Stomach smooth muscle (tissue), 2 donors: ENCODE measurements at regions not wholly inside any gene's neighbourhood (a gene's known extent, or its start where the extent isn't known, plus 50 kb on each side); places are given as distances from the start of the nearest gene placed in this dataset.

Experiments used
- H3K27ac ChIP-seq: one replicate; pipeline ENCODE4 v1.7.0; 2013; ENCODE audit warnings: mild to moderate bottlenecking, low read length, inconsistent platforms
- H3K27me3 ChIP-seq, 2 donors: one replicate each; pipeline ENCODE4 v1.7.0; 2013; ENCODE audit warnings: low read length in 2 of 2; ENCODE audit not compliant: insufficient read depth in 2 of 2, control insufficient read depth in 1 of 2
- H3K36me3 ChIP-seq, 2 donors: one replicate each; pipeline ENCODE4 v1.7.0; 2013; ENCODE audit warnings: low read length in 2 of 2; ENCODE audit not compliant: control insufficient read depth in 2 of 2, insufficient read depth in 2 of 2
- H3K4me1 ChIP-seq: one replicate; pipeline ENCODE4 v1.7.0; 2013; ENCODE audit warnings: low read length; ENCODE audit not compliant: control insufficient read depth, insufficient read depth
- H3K4me3 ChIP-seq, 2 donors: one replicate each; pipeline ENCODE4 v1.7.0; 2013; ENCODE audit warnings: low read length in 2 of 2
- H3K9ac ChIP-seq, 2 donors: one replicate each; pipeline ENCODE4 v1.7.0; 2013; ENCODE audit warnings: low read length in 2 of 2, mild to moderate bottlenecking in 1 of 2
- H3K9me3 ChIP-seq, 2 donors: one replicate each; pipeline ENCODE4 v1.7.0; 2013; ENCODE audit warnings: low read length in 2 of 2; ENCODE audit not compliant: control insufficient read depth in 2 of 2
- donor health status: healthy.
- donor health status: Pancreatic carcinoma.

GRCh38 chr15:39433376-39433775 lies 147.5 kb upstream of the THBS1 start:
- Histone ChIP-seq H3K36me3 (no peaks in the 10 kb centered on the region), H3K4me1 (peaks cover 32% of the 10 kb centered on the region), H3K9me3 (no peaks in the 10 kb centered on the region), H3K27ac (peak overlapping the region; percentile 85), H3K9ac (peak overlapping the region in 1 of 2 donors; percentile 47), H3K27me3 (no peaks in the 10 kb centered on the region), H3K4me3 (peak overlapping the region in 1 of 2 donors; percentile 29)

DNA sequence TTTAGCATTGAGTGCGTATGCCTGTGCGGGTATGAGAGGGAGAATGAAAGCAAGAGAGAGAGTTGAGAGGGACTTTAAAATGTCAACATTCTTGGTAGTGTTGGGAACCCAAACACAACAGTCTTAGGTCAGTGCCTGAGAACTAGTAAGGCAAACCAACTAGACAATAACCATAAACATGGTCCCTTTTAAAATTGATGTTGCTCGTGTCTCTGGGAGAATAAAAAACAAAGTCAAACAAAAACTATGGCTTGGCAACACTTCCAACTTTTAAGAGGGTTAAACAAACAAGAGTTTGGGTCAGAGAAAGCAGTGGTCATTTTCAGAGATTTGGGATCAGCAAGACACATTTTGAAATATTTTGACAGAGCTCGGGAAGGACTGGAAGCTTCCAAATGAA lies 146.7 kb upstream of the THBS1 start:
- H3K36me3 ChIP-seq = no peaks in the 10 kb centered on the region
- peaks cover 29% of the 10 kb centered on the region for H3K4me1 ChIP-seq
- H3K4me3 ChIP-seq = no peak overlapping the region
- H3K9ac ChIP-seq = no peak overlapping the region
- peak overlapping the region; percentile 85 for H3K27ac ChIP-seq
- no peaks in the 10 kb centered on the region for H3K9me3 ChIP-seq
- H3K27me3 ChIP-seq = no peaks in the 10 kb centered on the region

DNA sequence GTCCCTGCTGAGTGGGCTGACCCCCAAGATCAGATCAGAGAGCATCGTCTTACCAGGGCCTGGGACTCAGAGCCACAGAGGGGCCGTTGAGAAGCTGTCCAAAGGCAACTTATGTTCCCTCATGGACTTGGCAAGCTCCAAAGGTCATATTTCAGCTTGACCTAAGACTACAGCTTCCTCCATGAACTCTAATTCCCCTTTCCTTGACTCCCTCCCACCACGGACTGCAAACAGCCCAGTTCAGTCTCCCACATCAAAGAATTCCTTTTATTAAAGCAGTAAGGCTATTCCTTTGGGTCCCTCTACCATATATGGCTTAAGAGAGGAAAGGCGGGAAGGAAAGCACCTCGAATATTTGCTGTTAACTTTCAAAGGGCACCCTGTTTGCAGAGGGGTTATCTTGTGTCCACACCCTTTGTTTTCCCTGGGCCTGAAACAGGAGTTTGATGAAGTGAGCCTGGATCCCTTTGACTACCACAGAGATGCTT lies 146.1 kb upstream of the THBS1 start:
- H3K36me3 ChIP-seq = no peaks in the 10 kb centered on the region
- peak overlapping the region; percentile 85 for H3K27ac ChIP-seq
- no peaks in the 10 kb centered on the region for H3K27me3 ChIP-seq
- H3K4me3 ChIP-seq = no peak overlapping the region
- no peaks in the 10 kb centered on the region for H3K9me3 ChIP-seq
- peaks cover 29% of the 10 kb centered on the region for H3K4me1 ChIP-seq
- no peak overlapping the region for H3K9ac ChIP-seq

- Histone ChIP-seq H3K4me1 (peaks cover 29% of the 10 kb centered on the region), H3K27ac (peak overlapping the region; percentile 85), H3K27me3 (no peaks in the 10 kb centered on the region), H3K4me3 (no peak overlapping the region), H3K9me3 (no peaks in the 10 kb centered on the region), H3K36me3 (no peaks in the 10 kb centered on the region), H3K9ac (no peak overlapping the region)
Measured at GRCh38 chr15:39435244-39435643, 145.6 kb upstream of the THBS1 start.

DNA sequence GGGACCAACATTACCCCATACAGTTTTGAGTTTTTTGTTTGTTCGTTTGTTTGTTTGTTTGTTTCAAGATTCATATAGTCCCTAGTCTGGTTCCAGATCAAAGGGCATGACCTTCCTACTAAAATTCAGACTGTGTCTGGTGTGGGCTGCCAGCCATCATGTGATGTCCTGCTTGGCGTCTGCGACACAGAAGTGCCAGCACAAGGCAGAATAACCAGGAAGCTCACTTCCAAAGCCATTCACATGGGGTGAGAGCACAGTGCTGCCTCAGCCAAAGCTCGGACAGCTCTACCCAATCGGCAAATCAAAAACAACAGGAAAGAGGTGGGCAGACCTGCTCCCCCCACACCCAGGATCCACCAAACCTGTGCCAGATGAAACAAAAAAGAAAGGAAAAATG lies 142.6 kb upstream of the THBS1 start:
- H3K4me1 ChIP-seq = peaks cover 14% of the 10 kb centered on the region
- no peaks in the 10 kb centered on the region for H3K9me3 ChIP-seq
- H3K27me3 ChIP-seq = no peaks in the 10 kb centered on the region
- no peak overlapping the region for H3K4me3 ChIP-seq
- H3K9ac ChIP-seq = no peak overlapping the region
- H3K27ac ChIP-seq = no peak overlapping the region
- no peaks in the 10 kb centered on the region for H3K36me3 ChIP-seq

- Histone ChIP-seq H3K9ac (no peak overlapping the region), H3K27me3 (no peaks in the 10 kb centered on the region), H3K9me3 (no peaks in the 10 kb centered on the region), H3K4me3 (no peak overlapping the region), H3K27ac (no peak overlapping the region), H3K4me1 (peaks cover 9% of the 10 kb centered on the region), H3K36me3 (no peaks in the 10 kb centered on the region)
Measured at GRCh38 chr15:39438799-39439592, 141.9 kb upstream of the THBS1 start.

DNA sequence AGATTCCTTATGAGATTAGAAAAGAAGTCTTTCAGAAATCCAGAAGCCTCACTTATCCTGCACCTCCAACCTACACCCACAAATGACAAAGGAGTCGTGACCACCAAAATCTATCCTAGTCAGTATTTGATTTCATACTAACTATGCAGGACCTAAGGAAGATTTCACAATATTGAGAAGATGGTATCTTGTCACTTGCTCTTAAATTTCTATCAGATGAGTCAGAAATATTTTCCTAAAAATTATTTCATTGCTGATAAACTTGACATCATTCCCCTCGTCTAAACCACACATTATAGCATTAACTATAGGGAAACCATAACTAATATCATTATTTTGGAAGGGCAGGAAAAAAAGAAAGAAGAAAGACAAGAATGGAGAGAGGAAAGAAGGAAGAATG lies 138.0 kb upstream of the THBS1 start:
- H3K9ac ChIP-seq = no peak overlapping the region
- no peaks in the 10 kb centered on the region for H3K36me3 ChIP-seq
- H3K27me3 ChIP-seq = no peaks in the 10 kb centered on the region
- no peak overlapping the region for H3K27ac ChIP-seq
- no peaks in the 10 kb centered on the region for H3K9me3 ChIP-seq
- no peak overlapping the region for H3K4me3 ChIP-seq
- no peaks in the 10 kb centered on the region for H3K4me1 ChIP-seq

- Histone ChIP-seq H3K27me3 (no peaks in the 10 kb centered on the region), H3K4me3 (no peak overlapping the region), H3K9me3 (no peaks in the 10 kb centered on the region), H3K27ac (no peak overlapping the region), H3K36me3 (no peaks in the 10 kb centered on the region), H3K9ac (no peak overlapping the region), H3K4me1 (no peaks in the 10 kb centered on the region)
Measured at GRCh38 chr15:39443659-39444219, 137.1 kb upstream of the THBS1 start.

DNA sequence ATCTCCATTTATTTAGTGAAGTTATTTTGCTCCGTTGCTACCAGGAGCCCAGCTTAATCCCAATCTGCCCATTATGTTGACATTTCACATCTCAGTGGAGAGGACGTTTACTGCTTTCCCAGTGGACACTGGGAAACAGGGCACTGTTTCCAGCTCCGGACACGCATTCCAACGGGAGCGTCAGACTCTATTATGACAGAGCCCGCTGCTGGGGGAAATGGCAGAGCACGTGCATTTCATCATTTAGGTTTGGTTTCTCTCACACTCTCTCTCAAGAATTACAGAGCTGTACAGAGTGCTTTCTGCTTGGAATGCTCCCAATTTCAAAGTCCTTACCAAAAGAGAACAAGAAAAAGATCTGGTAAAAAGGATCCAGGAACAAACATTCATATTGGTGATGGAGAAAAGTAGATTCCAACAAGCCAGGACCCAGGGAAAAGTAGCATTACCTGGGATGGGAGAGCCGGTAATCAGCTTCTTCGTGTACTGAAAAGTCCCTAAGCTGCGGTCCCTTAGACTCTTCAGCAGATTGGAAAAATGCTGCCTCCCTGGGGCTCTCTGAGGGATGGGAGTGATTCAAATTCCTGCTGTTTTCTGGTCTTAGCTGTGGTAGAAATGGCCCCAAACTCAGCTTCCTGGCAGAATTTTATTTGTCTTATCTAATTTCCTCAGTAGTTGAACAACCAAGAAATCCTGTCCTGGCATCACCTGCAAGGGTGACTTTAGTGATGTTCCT lies 136.0 kb upstream of the THBS1 start:
- no peak overlapping the region for H3K9ac ChIP-seq
- no peaks in the 10 kb centered on the region for H3K4me1 ChIP-seq
- H3K27ac ChIP-seq = peak overlapping the region; percentile 37
- no peaks in the 10 kb centered on the region for H3K36me3 ChIP-seq
- H3K4me3 ChIP-seq = no peak overlapping the region
- no peaks in the 10 kb centered on the region for H3K9me3 ChIP-seq
- no peaks in the 10 kb centered on the region for H3K27me3 ChIP-seq

GRCh38 chr15:39445931-39446330 lies 134.9 kb upstream of the THBS1 start:
- no peak overlapping the region for H3K4me3 ChIP-seq
- H3K9ac ChIP-seq = no peak overlapping the region
- H3K27ac ChIP-seq = no peak overlapping the region
- H3K4me1 ChIP-seq = no peaks in the 10 kb centered on the region
- H3K36me3 ChIP-seq = no peaks in the 10 kb centered on the region
- no peaks in the 10 kb centered on the region for H3K9me3 ChIP-seq
- no peaks in the 10 kb centered on the region for H3K27me3 ChIP-seq
